Thoracic aorta (tissue), 2 donors: ENCODE measurements at regions not wholly inside any gene's neighbourhood (a gene's known extent, or its start where the extent isn't known, plus 50 kb on each side); places are given as distances from the start of the nearest gene placed in this dataset.

Source experiments
- ATAC-seq: fragments of 150-250 bp; one replicate; pipeline ENCODE4 v1.8.0; 2017; ENCODE audit warnings: low read depth; ENCODE audit not compliant: insufficient number of reproducible peaks, low FRiP score
- DNase-seq: peaks from one replicate; pipeline ENCODE4 v3.0.0-alpha.2; 2020; ENCODE audit warnings: low spot score
- H3K27ac ChIP-seq, 2 donors: fragments of 200-600 bp; sonication (generic); 1 replicate in 1 of 2; 2 replicates in 1 of 2; pipeline ENCODE4 v1.5.1; 2016; ENCODE audit warnings: mild to moderate bottlenecking in 2 of 2, moderate library complexity in 2 of 2
- H3K27me3 ChIP-seq: fragments of 200-600 bp; sonication (generic); replicated peaks from 2 replicates; pipeline ENCODE4 v1.6.0; 2016; ENCODE audit warnings: mild to moderate bottlenecking; ENCODE audit not compliant: insufficient read depth
- H3K36me3 ChIP-seq: fragments of 200-600 bp; sonication (generic); one replicate; pipeline ENCODE4 v1.5.1; 2016
- H3K4me1 ChIP-seq, 2 donors: fragments of 200-600 bp; sonication (generic); 1 replicate in 1 of 2; 2 replicates in 1 of 2; pipeline versions ENCODE4 v1.5.1 to v1.6.0; 2016; ENCODE audit warnings: low read depth in 2 of 2, mild to moderate bottlenecking in 1 of 2; ENCODE audit not compliant: control insufficient read depth in 1 of 2
- H3K4me3 ChIP-seq: fragments of 200-600 bp; sonication (generic); 2 replicates; pipeline ENCODE4 v1.5.1; 2016; ENCODE audit warnings: mild to moderate bottlenecking
- H3K9me3 ChIP-seq: fragments of 200-600 bp; sonication (generic); 2 replicates; pipeline ENCODE4 v1.5.1; 2016
- TF ChIP-seq, protein P1 (sequence below): fragments of 200-600 bp; sonication (generic); IDR thresholded peaks from one replicate; pipeline ENCODE4 v1.5.1; 2019; ENCODE audit warnings: antibody characterized with exemption

- TF ChIP-seq, protein P1, sequence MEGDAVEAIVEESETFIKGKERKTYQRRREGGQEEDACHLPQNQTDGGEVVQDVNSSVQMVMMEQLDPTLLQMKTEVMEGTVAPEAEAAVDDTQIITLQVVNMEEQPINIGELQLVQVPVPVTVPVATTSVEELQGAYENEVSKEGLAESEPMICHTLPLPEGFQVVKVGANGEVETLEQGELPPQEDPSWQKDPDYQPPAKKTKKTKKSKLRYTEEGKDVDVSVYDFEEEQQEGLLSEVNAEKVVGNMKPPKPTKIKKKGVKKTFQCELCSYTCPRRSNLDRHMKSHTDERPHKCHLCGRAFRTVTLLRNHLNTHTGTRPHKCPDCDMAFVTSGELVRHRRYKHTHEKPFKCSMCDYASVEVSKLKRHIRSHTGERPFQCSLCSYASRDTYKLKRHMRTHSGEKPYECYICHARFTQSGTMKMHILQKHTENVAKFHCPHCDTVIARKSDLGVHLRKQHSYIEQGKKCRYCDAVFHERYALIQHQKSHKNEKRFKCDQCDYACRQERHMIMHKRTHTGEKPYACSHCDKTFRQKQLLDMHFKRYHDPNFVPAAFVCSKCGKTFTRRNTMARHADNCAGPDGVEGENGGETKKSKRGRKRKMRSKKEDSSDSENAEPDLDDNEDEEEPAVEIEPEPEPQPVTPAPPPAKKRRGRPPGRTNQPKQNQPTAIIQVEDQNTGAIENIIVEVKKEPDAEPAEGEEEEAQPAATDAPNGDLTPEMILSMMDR, result no peak
- H3K4me1 ChIP-seq, result no peaks in the 10 kb centered on the region
- no peak overlapping the region for H3K4me3 ChIP-seq
- no peak overlapping the region for H3K27ac ChIP-seq
- ATAC-seq (no peak), DNase-seq (no peak)
- H3K36me3 ChIP-seq, result no peaks in the 10 kb centered on the region
- H3K27me3 ChIP-seq, result no peaks in the 10 kb centered on the region
- no peaks in the 10 kb centered on the region for H3K9me3 ChIP-seq
Measured at GRCh38 chr10:105391670-105392351, 750.7 kb downstream of the SORCS3 start.

- no peak overlapping the region for H3K4me3 ChIP-seq
- no peaks in the 10 kb centered on the region for H3K4me1 ChIP-seq
- no peaks in the 10 kb centered on the region for H3K9me3 ChIP-seq
- DNase-seq (no peak), ATAC-seq (no peak)
- H3K27ac ChIP-seq, result no peak overlapping the region
- TF ChIP-seq, protein P1, result no peak
- no peaks in the 10 kb centered on the region for H3K36me3 ChIP-seq
- H3K27me3 ChIP-seq, result no peaks in the 10 kb centered on the region
Measured at GRCh38 chr10:105387971-105388370, 746.9 kb downstream of the SORCS3 start.

- Histone ChIP-seq H3K4me3 (no peak overlapping the region), H3K36me3 (no peaks in the 10 kb centered on the region), H3K4me1 (no peaks in the 10 kb centered on the region), H3K27ac (no peak overlapping the region), H3K9me3 (no peaks in the 10 kb centered on the region), H3K27me3 (no peaks in the 10 kb centered on the region)
- no peak for ATAC-seq
- DNase-seq, result no peak
- TF ChIP-seq, protein P1, result no peak
Measured at GRCh38 chr10:105383978-105384377, 742.9 kb downstream of the SORCS3 start.

- H3K4me1 ChIP-seq, result no peaks in the 10 kb centered on the region
- DNase-seq (no peak), ATAC-seq (no peak)
- no peak overlapping the region for H3K4me3 ChIP-seq
- no peaks in the 10 kb centered on the region for H3K27me3 ChIP-seq
- TF ChIP-seq, protein P1, result no peak
- no peaks in the 10 kb centered on the region for H3K36me3 ChIP-seq
- H3K9me3 ChIP-seq, result no peaks in the 10 kb centered on the region
- no peak overlapping the region for H3K27ac ChIP-seq
Measured at GRCh38 chr10:105370692-105371091, 729.6 kb downstream of the SORCS3 start.

DNA sequence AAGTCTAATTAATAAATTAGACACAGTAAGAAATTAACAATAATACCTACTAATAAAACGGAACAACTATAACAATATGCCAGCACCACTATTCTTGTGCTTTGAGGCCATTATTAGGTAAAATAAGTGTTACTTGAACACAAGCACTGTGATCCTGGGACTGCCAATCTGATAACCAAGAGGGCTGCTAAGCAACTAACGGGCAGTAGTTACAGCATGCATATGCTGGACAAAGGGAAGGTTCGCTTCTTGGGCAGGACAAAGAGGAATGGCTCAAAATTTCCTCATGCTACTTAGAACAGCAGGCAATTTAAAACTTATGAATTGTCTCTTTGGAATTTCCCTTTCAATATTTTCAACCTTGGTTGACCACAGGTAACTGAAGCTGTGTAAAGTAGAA, 718.6 kb downstream of the SORCS3 start:
- H3K4me3 ChIP-seq, result no peak overlapping the region

More for the DNA sequence above, 718.6 kb downstream of the SORCS3 start:
- ATAC-seq (no peak), DNase-seq (no peak)
- Histone ChIP-seq H3K27ac (no peak overlapping the region), H3K4me1 (no peaks in the 10 kb centered on the region), H3K36me3 (no peaks in the 10 kb centered on the region), H3K27me3 (no peaks in the 10 kb centered on the region), H3K9me3 (no peaks in the 10 kb centered on the region)
- TF ChIP-seq, protein P1, result no peak
